Suppressor macrophage treated with lipopolysaccharide for 1 hour (primary cell): ENCODE measurements at regions not wholly inside any gene's neighbourhood (a gene's known extent, or its start where the extent isn't known, plus 50 kb on each side); places are given as distances from the start of the nearest gene placed in this dataset.
"Not testable (repeated sequence)": the region's sequence is repeated elsewhere in the genome, so short reads cannot be mapped to it uniquely, and the experiment has no call there.

Experiments
- DNase-seq, 3 donors: peaks; one replicate each; pipeline ENCODE4 v3.0.0-alpha.2; 2020 to 2022

GRCh38 chr5:1963358-1963757 lies 80.6 kb upstream of the IRX4 start:
- DNase-seq, result no peak

- DNase-seq, result no peak
These were observed 80.1 kb upstream of the IRX4 start for GRCh38 chr5:1962619-1963355.

- no peak for DNase-seq
These were observed 79.3 kb upstream of the IRX4 start for GRCh38 chr5:1961952-1962595.

DNA sequence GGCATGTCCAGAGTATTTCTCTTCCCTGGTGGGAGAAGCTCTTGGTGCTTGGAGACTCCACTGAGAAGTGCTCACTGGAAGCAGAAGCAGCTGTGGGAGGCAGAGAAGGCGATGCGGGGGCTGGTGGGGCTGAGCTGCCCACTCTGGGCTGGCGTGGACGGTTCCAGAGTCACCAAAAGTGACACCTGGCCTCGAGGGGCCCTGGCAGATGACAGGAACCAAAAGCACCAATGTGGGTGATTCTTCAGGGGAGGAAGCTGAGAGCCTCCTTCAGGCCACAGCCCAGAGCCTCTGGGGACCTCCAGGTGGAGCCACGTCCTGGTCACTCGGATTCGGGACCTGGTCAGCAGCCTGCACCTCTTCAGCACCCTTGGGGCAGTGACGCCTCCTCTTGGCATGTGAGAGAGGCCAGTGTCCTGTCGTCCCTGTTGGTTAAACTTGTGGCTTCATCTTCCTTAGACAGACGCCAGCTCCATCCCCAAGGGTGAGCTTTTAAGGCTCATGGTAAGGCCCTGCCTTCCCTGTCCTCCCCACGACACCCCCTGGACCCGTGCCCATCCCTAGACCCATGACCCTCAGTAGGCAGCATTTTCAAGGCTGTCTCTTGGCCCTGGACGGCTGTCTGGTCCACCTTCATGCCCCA lies 78.7 kb upstream of the IRX4 start:
- DNase-seq, result no peak

- DNase-seq, result no peak
These were observed 78.0 kb upstream of the IRX4 start for GRCh38 chr5:1960595-1961303.

DNA sequence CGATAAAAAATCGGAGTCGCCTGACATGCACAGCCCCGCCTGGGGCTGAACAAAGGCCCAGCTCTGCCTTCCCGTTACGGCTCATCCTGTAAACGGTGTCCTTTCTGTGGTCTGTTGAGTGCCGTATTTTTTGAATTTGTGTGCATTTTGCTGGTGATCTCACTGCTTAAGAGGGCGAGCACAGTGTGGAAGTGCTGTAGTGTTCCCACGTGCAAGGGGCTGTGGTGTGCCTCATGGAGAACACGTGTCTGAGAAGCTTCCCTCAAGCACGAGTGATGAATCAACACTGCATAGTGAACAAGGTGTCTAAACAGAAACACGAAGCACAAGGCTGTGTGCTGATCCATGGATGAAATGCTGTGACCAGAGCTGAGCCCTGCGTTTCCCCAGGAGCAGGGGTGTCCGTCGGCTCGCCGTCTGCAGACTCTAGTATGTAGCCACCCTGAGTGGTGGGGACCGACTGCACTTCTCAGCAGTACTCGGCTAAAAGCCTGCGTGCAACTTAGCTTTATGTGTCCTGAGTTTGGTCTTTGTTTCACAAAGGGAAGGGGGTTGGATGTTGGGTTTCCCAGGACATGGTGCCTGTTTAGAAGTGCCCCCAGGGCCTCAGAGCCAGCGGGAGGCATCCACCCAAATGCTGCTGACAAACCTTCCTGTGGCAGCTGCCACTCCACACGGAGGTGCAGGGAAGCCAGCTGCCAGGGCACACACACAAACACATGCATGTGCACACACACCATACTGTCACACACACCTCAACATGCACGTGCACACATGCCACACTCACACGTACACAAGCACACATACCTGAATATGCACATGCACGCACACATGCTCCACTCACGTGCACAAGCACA lies 77.2 kb upstream of the IRX4 start:
- no peak for DNase-seq

DNA sequence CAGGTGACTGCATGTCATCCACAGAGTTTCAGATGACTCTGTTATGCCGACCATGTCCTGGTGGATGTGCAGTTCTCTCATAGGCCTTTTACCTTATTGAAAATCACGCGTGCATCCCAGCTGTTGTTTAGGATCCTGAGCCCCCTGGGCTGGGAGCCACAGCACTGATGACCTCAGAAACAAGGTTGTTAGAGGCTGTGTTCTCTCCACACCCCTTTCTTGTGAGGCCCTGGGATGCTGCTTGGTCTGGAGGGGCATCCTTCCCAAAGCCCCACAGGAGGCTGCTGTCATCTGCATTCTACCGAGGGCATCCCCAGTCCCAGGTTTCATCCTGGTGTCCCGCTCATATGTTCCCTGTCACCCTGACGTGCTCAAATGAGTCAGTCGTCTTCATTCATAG lies 76.5 kb upstream of the IRX4 start:
- no peak for DNase-seq

GRCh38 chr5:1958211-1959010 lies 75.7 kb upstream of the IRX4 start:
- no peak for DNase-seq

- DNase-seq, result no peak
These were observed 72.9 kb upstream of the IRX4 start for GRCh38 chr5:1955586-1955985.

DNA sequence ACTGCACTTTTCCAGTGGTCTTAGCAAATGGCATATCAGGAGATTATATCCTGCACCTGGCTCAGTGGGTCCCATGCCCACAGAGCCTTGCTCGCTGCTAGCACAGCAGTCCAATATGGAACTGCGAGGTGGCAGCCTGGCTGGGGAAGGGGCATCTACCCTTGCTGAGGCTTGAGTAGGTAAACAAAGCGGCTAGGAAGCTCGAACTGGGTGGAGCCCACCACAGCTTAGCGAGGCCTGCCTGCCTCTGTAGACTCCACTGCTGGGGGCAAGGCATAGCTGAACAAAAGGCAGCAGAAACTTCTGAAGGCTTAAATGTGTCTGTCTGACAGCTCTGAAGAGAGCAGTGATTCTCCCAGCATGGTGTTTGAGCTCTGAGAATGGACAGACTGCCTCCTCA lies 71.0 kb upstream of the IRX4 start:
- not testable (repeated sequence) for DNase-seq

DNA sequence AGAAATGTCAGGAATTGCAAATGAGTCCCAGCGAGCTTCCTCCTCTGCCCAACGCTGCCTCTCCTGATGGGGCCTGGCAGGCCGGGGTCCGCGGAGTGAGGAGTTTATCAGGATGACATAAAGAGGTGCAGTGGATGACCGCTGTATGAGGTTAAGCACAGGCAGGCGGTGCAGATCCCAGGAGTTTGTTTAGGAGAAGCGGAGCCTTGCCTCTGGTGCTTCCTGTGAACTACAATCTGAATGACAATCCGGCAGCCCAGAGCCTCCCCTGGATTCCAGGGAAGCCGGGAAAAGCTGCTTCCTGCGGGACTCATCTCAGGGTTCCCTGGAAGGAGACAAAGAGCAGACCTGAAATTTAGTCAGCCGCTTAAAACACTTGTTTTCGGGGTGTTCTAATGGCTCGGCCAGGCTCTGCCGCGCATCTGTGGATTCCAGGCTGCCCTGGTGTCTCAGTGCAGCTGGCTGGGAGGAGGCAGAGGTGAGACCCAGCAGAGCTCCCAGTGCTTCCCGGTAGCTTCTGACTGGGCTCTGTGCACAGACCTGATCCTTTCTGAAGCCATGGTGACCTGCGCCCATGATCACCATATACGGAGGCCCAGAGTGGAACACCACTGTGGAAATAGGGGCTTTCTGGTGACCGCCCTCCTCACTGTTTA lies 69.8 kb upstream of the IRX4 start:
- DNase-seq, result no peak

- DNase-seq, result no peak
These were observed 69.3 kb upstream of the IRX4 start for GRCh38 chr5:1952021-1952420.

GRCh38 chr5:1951165-1951816 lies 68.6 kb upstream of the IRX4 start:
- no peak for DNase-seq

DNA sequence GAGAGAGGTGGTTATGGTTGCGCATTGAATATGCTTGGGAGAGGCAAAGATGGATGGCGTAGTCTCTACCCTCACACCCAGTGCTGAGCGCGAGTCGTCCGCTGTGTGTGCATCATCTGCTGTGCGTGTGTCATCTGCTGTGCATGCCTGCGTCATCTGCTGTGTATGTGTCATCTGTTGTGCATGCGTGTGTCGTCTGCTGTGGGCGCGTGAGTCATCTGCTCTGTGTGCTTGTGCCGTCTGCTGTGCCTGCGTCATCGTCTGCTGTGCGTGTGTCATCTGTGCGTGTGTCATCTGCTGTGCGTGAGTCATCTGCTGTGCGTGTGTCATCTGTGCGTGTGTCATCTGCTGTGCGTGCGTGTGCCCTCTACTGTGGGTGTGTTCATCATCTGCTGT lies 68.0 kb upstream of the IRX4 start:
- DNase-seq, result peak in 1 of 3 donors; percentile 2

DNA sequence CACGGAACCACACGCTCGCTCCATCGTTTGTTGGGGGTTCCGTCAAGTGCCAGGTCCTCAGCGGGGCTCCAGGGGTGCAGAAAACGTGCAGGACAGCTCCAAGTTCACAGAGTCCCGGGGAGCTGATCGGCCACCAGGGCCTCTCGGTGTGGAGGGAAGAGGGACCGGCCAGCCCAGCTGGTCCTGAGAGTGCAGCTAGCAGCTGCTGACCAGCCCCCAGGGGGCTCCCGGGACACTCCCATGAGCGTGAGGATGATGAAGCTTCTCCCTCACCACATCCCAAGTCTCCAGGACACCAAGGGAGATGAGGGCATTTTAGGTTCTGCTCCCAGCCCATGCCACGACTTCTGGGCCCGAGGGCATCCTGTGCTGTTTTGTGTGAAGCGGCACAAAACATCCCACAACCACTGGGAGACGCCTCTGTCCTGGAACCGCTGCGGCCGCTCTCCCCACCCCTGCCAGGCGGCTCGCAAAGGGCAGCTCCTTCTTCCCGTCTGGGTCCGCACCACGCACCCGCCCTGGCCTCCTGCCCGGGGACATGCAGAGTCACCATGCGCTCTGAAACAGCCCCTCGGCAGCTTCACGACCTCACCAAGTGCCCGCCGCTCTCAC lies 67.5 kb upstream of the IRX4 start:
- DNase-seq, result no peak

DNA sequence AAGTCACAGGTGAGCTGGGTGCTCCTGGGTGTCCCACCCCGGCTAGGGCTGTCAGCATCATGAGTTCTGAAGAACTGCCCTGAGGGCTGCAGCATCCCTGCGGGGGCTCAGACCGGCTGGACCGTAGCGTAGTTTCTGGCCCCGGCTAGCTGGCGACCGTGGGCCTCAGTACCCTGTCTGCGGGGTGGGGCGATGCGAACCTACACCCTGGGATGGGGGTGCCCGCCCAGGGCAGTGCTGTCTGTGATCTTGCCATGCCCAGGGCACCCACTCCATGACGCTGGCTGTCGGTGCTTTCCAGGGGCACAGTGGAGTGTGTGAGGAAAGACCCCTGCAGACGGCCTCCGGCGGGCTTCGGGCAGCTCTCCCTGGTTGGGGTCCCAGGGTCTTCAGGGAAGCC lies 66.5 kb upstream of the IRX4 start:
- DNase-seq, result no peak

- no peak for DNase-seq
These were observed 66.0 kb upstream of the IRX4 start for GRCh38 chr5:1948663-1949191.

GRCh38 chr5:1948111-1948510 lies 65.4 kb upstream of the IRX4 start:
- no peak for DNase-seq

DNA sequence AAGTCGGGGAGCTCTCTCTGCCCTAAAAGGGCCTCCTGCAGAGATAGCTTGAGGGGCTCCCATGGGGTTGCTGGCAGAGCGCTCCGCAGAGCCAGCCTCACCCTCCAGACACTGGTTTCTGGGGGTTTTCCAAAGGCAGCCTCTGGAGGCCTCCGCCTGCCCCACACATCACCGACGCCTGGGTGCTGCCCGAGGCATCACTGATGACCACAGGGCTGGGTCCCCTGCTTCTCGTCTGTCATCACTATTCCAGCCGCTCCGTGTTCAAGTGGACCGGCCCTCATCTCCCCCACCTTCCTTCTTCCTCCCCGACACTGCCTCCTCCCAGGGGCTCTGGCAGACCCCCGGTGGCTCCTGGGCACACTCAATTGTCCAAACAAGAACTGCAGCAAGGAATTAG lies 64.1 kb upstream of the IRX4 start:
- DNase-seq, result no peak

DNA sequence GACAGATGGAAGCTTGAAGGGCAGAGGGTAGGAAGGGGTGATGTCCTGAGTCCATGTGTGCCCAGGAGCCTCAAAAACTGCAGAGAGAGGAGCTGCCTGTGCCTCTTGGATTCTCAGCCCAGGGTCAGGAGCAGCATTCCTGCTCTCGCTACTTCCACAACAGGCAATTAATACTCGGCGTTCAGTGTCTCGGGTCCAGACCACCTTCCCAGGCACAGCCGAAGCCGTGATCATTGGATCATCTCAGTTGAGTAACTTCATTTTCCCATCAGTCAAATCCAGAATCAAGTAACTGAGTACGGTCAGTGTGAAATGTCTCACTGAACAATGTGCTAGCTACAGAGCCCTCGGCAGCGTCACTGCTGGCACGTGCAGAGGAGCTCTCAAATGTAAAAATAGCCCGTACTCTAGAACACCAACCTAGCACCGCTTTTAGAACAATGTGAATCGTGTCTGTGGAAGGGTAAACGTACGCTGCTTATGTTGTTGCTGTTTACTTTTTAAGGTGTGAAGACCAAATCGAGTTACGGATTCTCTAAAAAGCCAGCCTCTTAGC lies 63.5 kb upstream of the IRX4 start:
- no peak for DNase-seq
